HUES6 (cell line): ENCODE measurements at regions not wholly inside any gene's neighbourhood (a gene's known extent, or its start where the extent isn't known, plus 50 kb on each side); places are given as distances from the start of the nearest gene placed in this dataset.

Experiments used
- H3K27ac ChIP-seq: 2 replicates; pipeline ENCODE4 v1.7.0; 2013; ENCODE audit warnings: low read depth, mild to moderate bottlenecking, low read length, inconsistent platforms
- H3K27me3 ChIP-seq: 2 replicates; pipeline ENCODE4 v1.6.1; 2013; ENCODE audit warnings: low read length; ENCODE audit not compliant: control insufficient read depth, insufficient read depth
- H3K36me3 ChIP-seq: 2 replicates; pipeline ENCODE4 v1.6.1; 2013; ENCODE audit warnings: low read length; ENCODE audit not compliant: control insufficient read depth, insufficient read depth
- H3K4me1 ChIP-seq: 2 replicates; pipeline ENCODE4 v1.6.1; 2013; ENCODE audit warnings: low read length; ENCODE audit not compliant: control insufficient read depth, insufficient read depth
- H3K4me3 ChIP-seq: 2 replicates; pipeline ENCODE4 v1.5.1; 2013; ENCODE audit warnings: low read depth, low read length
- H3K9ac ChIP-seq: one replicate; pipeline ENCODE4 v1.6.1; 2013; ENCODE audit warnings: mild to moderate bottlenecking, low read length
- H3K9me3 ChIP-seq: 2 replicates; pipeline ENCODE4 v1.6.1; 2013; ENCODE audit warnings: low read depth, low read length; ENCODE audit not compliant: control insufficient read depth, insufficient read depth

- Histone ChIP-seq H3K27me3 (no peaks in the 10 kb centered on the region), H3K9me3 (peaks cover 7% of the 10 kb centered on the region; the same call in 1 of the 2 replicates), H3K9ac (no peak overlapping the region), H3K4me1 (no peaks in the 10 kb centered on the region), H3K36me3 (no peaks in the 10 kb centered on the region), H3K27ac (no peak overlapping the region), H3K4me3 (no peak overlapping the region)
These were observed 55.2 kb upstream of the RND3 start for GRCh38 chr2:150542692-150543091.

- H3K27me3 ChIP-seq: no peaks in the 10 kb centered on the region
- no peak overlapping the region for H3K4me3 ChIP-seq
- peaks cover 13% of the 10 kb centered on the region; the same call in 1 of the 2 replicates for H3K9me3 ChIP-seq
- no peak overlapping the region for H3K27ac ChIP-seq
- H3K9ac ChIP-seq: no peak overlapping the region
- no peaks in the 10 kb centered on the region for H3K4me1 ChIP-seq
- H3K36me3 ChIP-seq: no peaks in the 10 kb centered on the region
These were observed 54.7 kb upstream of the RND3 start for GRCh38 chr2:150542172-150542571.

- no peaks in the 10 kb centered on the region for H3K27me3 ChIP-seq
- H3K9me3 ChIP-seq: peaks cover 27% of the 10 kb centered on the region
- H3K4me3 ChIP-seq: no peak overlapping the region
- no peak overlapping the region for H3K27ac ChIP-seq
- H3K36me3 ChIP-seq: no peaks in the 10 kb centered on the region
- H3K4me1 ChIP-seq: no peaks in the 10 kb centered on the region
- H3K9ac ChIP-seq: no peak overlapping the region
These were observed 51.3 kb upstream of the RND3 start for GRCh38 chr2:150538651-150539201.
